Lower lobe of right lung (tissue), 2 donors: ENCODE measurements at regions not wholly inside any gene's neighbourhood (a gene's known extent, or its start where the extent isn't known, plus 50 kb on each side); places are given as distances from the start of the nearest gene placed in this dataset.

Source experiments
- ATAC-seq, 2 donors: fragments of 200-7000 bp; cut with Tn5 transposase; one replicate each; pipeline ENCODE4 v1.9.1; 2020 to 2022; ENCODE audit warnings: mild to moderate bottlenecking in 2 of 2, moderate library complexity in 2 of 2
- DNase-seq: peaks from one replicate; pipeline ENCODE4 v3.0.0-alpha.2; 2020
- H3K27ac ChIP-seq: fragments of 200-600 bp; one replicate; pipeline ENCODE4 v1.8.0; 2022
- H3K27me3 ChIP-seq: fragments of 200-600 bp; one replicate; pipeline ENCODE4 v1.8.0; 2022; ENCODE audit warnings: low read depth
- H3K36me3 ChIP-seq: fragments of 200-600 bp; one replicate; pipeline ENCODE4 v1.8.0; 2022; ENCODE audit warnings: mild to moderate bottlenecking
- H3K4me1 ChIP-seq: fragments of 200-600 bp; one replicate; pipeline ENCODE4 v1.8.0; 2022
- H3K4me3 ChIP-seq: fragments of 200-600 bp; one replicate; pipeline ENCODE4 v1.8.0; 2022; ENCODE audit warnings: mild to moderate bottlenecking
- H3K9me3 ChIP-seq: fragments of 200-600 bp; one replicate; pipeline ENCODE4 v1.8.0; 2022
- CTCF ChIP-seq: fragments of 200-600 bp; IDR thresholded peaks from one replicate; pipeline ENCODE4 v1.8.0; 2022; ENCODE audit warnings: antibody characterized with exemption, mild to moderate bottlenecking
- intact Hi-C: fragments of 100-400 bp; cut with DNase I; formaldehyde crosslinking; loops from one replicate; pipeline ENCODE4 v1.11.0; 2022
- donor health status: DM: no; HTN: yes; CAD: no; lungs with severe emphysema.

DNA sequence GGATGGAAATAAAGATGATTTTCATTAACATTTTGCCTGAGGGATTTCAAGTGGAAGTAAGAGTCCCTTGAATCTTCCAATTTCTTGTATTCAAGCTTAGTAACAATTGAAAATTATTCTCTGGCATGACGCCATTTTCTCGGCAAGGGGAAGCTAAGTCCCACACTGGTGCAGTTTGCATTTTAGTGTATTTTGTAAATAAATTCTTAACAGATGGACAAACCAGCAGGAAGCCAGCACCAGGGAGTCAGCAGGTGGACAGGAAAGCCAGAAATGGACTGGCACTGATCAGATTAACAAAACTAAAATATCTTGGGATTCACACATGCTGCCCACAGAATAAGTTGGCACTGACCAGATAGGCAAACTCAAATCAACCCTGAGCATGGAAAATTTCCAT is 311.3 kb downstream of the LRRIQ3 start:
- no peak overlapping the region for H3K27ac ChIP-seq
- DNase-seq (no peak), ATAC-seq (no peak)
- H3K27me3 ChIP-seq: no peaks in the 10 kb centered on the region
- no peaks in the 10 kb centered on the region for H3K4me1 ChIP-seq
- no peak for TF ChIP-seq CTCF
- no peaks in the 10 kb centered on the region for H3K9me3 ChIP-seq
- no peak overlapping the region for H3K4me3 ChIP-seq
- H3K36me3 ChIP-seq: no peaks in the 10 kb centered on the region
- intact Hi-C loops: no loop called here

DNA sequence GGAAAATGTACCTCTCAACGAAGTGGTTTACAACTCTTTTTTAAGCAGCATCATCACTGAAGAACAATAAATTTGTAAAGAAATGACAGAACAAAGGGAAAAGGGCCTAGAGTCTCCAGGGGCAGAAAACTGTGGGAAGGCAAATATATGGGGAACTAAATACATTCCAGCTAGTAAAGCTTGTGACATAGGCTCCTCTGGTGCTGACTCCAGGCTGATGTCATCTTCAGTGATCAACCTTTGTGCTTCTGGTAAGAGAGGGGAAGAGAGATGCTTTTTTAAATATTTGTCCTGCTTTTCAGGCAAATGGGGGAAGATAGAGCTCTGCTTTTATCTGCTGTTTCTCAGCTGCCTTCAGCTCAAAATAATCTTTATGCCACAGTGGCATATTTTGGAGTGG is 323.2 kb downstream of the LRRIQ3 start:
- TF ChIP-seq CTCF: no peak
- H3K4me1 ChIP-seq: no peaks in the 10 kb centered on the region
- no peak overlapping the region for H3K4me3 ChIP-seq
- H3K27me3 ChIP-seq: no peaks in the 10 kb centered on the region
- no peak for ATAC-seq
- H3K36me3 ChIP-seq: no peaks in the 10 kb centered on the region
- no peak overlapping the region for H3K27ac ChIP-seq
- intact Hi-C loops: no loop called here
- no peak for DNase-seq
- no peaks in the 10 kb centered on the region for H3K9me3 ChIP-seq

- Histone ChIP-seq H3K9me3 (no peaks in the 10 kb centered on the region), H3K27ac (no peak overlapping the region), H3K36me3 (no peaks in the 10 kb centered on the region), H3K27me3 (no peaks in the 10 kb centered on the region), H3K4me3 (no peak overlapping the region), H3K4me1 (no peaks in the 10 kb centered on the region)
- intact Hi-C loops: no loop called here
- ATAC-seq (no peak), DNase-seq (no peak)
- TF ChIP-seq CTCF: no peak
Observed at GRCh38 chr1:73868810-73869336, 329.1 kb downstream of the LRRIQ3 start.

DNA sequence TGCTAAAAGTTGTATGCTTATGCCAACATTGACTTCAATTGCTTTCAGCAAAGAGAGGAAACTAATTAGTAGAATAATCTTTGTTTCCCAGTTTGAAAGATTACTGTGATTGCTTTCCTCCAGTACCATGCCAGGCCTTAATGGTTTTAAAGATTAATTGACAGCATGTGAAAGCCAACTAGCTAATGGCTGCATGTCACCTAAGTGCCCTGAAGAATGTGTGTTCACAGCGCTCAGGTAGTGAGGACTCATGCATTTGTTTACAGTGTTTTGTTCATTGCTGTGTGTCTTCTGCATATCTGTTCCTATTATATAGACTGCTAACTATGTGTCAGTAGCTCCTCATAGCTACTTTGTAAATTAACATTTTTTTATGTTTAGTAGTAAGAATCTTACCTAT is 335.6 kb downstream of the LRRIQ3 start:
- ATAC-seq: no peak
- no peak overlapping the region for H3K4me3 ChIP-seq
- no peaks in the 10 kb centered on the region for H3K9me3 ChIP-seq
- TF ChIP-seq CTCF: no peak
- H3K4me1 ChIP-seq: no peaks in the 10 kb centered on the region
- intact Hi-C loops: no loop called here
- H3K27ac ChIP-seq: no peak overlapping the region
- H3K36me3 ChIP-seq: no peaks in the 10 kb centered on the region
- H3K27me3 ChIP-seq: no peaks in the 10 kb centered on the region
- DNase-seq: no peak

DNA sequence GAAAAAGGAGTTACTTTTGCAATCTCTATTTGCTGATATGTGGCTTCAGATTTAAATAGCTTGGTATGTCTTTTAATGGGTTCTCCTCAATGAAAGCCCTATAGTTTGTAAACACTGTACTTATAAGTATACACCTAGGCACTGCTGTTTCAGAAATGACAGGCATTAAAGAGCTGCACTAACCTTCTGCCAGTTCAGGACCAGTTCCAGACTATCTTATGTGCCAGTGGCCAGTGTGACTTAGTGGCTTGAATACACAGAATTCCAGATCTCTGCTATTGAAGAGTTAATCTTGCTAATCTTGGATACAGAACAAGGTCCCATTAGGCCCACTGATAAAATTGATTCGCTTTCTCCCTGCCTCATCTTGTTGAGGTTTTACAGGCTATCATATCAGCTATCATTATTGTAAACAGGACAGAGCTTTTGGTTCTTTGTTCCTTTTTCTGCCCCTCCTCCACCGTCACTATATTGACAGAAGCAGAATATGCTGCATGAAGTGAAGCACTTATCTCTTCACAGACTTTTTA is 337.5 kb downstream of the LRRIQ3 start:
- Histone ChIP-seq H3K27ac (no peak overlapping the region), H3K36me3 (no peaks in the 10 kb centered on the region), H3K4me1 (no peaks in the 10 kb centered on the region), H3K9me3 (no peaks in the 10 kb centered on the region), H3K27me3 (no peaks in the 10 kb centered on the region), H3K4me3 (no peak overlapping the region)
- ATAC-seq (no peak), DNase-seq (no peak)
- TF ChIP-seq CTCF: no peak
- intact Hi-C loops: no loop called here

DNA sequence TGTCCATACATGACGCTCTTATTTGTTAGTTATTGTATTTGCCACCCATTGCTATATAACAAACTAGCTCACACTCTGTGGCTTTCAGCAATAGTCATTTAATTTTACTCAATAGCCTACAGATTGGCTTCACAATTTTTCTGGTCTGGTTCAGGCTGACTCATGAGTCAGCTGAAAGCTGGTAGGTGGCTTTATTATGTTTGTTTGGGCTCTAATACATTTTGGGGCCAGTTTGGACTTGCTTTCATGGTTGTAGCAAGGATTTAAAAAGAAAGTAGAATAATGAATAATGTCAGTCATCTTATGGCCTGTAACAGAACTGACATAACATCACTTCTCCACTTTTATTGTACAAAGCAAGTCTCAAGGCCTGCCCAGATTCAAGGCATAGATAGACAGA is 338.7 kb downstream of the LRRIQ3 start:
- no peak for ATAC-seq
- Histone ChIP-seq H3K36me3 (no peaks in the 10 kb centered on the region), H3K27ac (no peak overlapping the region), H3K4me3 (no peak overlapping the region), H3K4me1 (no peaks in the 10 kb centered on the region), H3K9me3 (no peaks in the 10 kb centered on the region), H3K27me3 (no peaks in the 10 kb centered on the region)
- intact Hi-C loops: no loop called here
- no peak for DNase-seq
- no peak for TF ChIP-seq CTCF
